ENCODE measurements at regions not wholly inside any gene's neighbourhood (a gene's known extent, or its start where the extent isn't known, plus 50 kb on each side); places are given as distances from the start of the nearest gene placed in this dataset.

DNA sequence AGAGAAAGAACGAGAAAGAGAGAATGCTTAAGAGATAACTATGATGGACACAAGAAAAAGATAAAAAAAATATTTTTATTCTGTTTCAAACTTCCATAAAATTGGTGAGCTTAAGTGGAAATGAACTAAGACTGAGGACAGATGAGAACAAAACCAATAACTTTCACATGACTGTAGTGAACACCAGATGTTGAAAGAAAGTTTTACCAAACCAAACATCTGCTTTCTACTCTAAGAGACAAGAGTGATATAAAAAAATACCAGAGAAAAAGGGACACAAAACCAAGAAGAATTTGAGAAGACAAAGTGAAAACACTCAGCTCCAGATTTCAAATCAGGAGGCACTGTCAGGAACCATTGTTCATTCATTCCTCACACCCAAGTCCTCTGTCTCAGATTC lies 147.9 kb downstream of the IMPG2 start:
- DNase-seq (ENCODE audit: low read depth): no peak

DNA sequence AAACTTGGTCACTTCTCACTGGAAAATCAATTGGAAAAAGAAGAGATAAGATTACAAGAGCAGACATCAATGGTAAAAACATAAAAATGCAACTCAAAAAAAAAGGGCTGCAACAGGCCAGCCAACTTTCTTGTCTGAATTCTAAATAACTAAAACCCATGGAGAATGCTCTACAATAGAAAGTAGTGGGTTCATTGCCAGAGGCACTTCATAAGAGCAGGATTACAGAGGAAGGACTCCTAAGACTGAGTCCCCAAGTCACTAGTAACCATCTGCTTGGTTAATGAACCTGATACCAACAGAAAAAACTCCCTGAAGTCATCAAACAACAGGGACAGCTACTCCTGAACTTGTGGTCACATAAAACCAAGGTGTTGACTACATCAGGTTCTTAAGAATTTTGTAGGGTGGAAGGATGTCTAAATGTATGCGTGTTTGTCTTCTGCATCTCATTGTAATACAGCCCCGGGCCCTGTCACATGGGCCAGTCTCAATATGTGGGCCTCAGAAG lies 148.6 kb downstream of the IMPG2 start:
- DNase-seq (ENCODE audit: low read depth): no peak

DNA sequence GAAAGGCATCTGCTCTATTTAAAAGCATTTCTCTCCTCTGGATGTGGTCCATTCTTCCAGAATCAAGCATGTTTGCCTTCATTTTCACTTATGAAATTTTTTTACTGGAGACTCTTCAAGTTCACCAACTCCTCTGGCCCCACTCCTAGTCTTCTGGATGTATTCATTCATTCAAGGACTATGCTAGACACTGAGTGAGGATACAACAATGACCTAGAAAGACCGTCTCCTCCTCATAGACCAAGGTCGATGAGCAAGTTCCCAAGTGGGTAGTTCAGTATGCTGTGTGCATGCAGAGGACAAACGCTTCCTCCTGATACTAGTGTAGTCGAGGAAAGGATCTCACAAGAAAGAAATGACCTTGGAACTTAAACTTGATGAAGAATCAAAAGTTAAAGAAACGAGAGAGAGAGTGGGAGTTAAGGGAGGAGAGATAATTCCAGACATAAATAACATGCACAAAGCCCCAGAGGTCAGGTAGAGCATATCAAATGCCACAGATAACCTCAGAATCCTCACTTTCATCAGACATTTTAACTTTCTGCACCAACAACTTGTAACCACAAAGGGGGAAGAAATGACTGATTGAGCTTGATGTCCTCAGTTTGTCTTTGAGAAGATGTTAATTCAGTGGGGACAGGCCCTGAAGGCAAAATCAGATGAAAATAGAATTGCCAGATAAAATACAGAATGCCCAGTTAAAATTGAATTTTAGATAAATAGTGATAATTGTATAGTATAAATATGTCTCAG lies 149.4 kb downstream of the IMPG2 start:
- DNase-seq (ENCODE audit: low read depth): no peak

DNA sequence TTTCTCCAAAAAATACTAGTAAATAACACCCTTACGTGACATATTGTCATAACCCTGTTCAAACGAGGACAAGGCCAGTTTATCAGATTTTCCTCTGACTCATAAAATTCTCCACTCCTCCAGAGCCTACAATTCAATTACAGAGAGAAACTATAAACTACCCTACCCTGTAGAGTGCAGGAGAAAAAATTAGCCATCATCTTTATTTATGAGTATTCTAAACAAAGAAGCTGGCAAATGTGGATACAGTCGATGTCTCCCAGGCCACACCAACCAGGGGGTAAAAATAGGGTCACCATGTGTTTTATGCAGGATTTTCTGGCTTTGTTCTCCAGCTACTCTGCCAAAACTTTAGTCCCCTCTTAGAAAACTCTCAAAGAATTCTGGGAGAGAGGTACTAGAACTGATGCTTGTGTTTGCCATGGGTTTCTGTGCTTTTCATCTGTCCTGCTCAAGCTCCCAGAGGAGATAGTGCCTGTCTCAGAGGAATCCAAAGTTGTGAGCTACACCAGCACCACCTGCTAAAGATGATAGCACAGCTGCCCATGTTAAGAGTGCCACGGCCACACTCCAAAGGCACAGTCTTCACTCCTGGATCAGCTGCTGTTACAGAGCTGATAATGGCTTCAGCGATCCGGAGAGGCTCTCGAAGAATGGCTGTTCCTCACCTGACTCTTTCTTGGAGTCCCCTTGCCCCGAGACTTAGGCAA lies 150.2 kb downstream of the IMPG2 start:
- no peak for DNase-seq (ENCODE audit: low read depth)

DNA sequence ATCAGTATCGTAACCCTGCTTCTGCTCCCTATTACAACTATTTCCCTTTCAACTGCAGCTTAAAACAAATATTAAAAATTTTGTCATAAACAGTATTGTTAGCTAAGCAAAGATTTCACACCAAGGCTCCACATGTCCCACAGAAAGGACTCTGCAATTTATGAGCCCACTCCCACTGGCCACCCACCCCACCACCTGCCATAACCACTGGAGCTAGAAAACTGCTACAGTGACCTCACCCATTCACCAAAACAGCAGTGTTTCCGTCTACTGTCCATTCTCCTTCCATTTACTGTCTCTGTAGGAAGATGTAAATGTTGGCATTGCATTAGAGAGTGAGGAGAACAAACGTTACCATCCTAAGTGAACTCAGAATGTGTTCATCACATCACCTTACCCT lies 150.9 kb downstream of the IMPG2 start:
- DNase-seq (ENCODE audit: low read depth): no peak

DNA sequence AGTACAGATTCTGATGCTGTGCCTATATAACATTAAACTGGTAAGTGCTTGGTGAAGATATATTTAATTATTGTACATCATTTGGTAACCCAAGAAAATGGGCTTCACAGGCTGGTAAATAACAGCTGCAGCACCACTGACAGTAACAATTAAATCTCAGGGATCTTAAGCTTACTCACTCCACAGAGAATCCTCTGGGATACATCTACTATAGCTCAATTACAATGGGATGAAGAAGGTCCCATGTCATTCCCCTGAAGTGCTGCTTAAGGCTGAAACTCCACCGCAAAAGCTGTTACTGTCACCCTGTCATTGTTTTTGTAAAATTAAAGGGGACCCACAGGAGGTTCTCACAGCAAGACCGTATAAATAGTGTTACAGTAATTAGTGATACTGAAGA lies 153.0 kb downstream of the IMPG2 start:
- DNase-seq (ENCODE audit: low read depth): no peak

DNA sequence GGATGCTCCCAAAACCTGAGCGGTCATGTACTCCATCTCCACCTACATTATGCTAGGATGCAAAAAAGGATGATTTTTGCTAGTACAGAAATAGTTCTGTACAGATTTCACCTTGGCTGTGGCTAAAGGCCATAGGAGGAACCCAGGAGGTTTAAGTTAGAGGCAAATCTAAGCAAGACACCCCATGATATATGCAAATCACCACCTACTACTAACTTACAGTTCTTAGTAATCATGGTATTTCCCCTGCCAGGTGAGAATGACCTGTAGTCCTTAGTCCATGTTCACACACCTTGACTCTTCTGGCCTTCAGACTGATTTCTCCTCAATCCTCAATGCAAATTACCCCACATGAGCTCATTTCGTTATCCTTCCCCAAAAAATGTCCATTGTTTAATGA lies 154.2 kb downstream of the IMPG2 start:
- no peak for DNase-seq (ENCODE audit: low read depth)

DNA sequence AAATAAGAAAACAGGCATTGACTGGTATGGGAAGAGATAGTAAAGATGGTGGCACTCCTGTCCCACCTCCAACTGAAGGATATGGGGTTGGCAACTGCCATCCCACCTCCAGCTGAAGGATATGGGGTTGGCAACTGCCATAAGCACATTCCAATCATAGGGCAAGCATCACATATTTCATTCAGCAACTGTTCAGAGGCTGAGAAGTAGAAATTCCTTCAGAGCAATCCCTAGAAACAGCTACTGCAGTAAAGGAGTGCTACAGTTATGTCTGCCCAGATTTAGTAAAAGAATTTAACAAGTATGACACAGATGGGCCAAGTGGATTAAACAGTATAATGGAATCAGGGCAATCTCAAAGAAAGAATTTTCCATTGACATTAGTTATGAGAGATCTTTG lies 156.8 kb downstream of the IMPG2 start:
- DNase-seq (ENCODE audit: low read depth): no peak

DNA sequence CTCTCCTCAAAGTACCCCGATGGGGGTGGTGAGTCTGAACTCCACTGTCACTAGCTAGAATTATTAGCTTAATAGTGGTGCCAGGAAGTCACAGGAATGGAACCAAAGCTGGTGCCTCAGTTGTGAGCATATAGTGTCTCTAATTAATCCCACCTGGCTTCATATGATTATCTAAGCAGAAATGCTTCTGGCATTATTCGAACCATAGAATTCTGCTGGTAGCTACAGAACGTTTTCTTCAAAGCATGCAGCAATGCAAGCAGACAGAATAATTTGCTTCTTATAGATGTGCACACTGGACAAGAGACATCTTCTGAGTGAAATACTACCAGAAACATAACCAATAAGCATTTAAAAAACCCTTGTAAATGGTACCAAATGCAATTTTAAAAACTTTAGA lies 160.9 kb downstream of the IMPG2 start:
- DNase-seq (ENCODE audit: low read depth): no peak

DNA sequence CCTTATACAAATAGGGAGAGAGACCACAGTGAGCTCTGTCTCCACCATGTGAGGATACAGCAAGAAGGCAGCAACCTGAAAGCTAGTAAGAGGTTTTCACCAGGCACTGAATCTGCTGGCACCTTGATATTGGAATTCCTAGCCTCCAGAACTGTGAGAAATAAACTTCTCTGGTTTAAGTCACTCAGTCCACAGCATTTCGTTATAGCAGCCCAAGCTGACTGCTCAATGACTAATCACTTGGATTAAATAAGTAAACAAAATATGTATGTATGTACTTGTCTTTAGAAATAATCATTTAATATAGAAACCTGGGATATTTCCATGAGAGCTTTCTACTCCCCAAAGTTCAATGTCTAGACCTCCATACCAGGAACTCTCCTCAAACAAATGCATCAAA lies 162.0 kb downstream of the IMPG2 start:
- DNase-seq (ENCODE audit: low read depth): no peak

DNA sequence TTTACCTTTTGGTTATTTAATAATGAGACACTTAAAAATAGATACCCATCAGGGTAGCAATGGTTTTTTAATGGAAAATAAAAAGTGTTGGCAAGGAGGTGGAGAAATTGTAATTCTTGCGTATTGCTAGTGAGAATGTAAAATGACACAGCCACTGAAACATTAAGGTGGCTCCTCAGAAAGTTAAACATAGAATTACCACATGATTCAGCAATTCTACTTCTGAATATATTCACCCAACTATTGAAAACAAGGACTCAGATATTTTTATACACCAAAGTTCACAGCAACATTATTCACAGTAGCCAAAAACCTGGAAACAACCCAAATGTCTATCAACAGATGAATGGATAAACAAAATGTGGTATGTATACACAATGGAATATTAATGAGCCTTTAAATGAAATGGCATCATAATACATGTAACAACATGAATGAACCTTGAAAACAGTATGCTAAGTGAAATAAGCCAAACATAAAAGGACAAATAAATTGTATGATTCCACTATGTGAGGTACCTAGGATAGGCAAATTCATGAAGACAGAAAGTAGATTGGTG lies 163.5 kb downstream of the IMPG2 start:
- peak; percentile 13 for DNase-seq (ENCODE audit: low read depth)

DNA sequence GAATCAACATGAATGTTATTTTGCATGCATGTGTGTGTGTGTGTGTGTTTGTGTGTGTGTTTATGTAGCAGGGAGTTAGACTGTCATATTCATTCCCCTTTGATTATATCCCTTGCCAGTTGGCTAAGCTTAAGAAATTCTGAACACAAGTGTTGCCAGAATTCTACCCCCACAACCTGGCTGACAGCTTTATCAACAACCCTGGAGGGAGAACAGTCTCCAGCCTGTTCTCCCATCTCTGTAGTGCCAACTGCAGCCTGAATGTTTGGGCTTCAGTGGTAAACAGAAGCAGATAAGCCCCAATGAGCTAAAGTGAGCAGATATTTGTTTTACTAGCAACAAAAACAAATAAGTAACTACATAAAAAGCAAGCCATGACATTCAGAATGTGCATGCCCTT lies 162.6 kb upstream of the ABI3BP start:
- DNase-seq (ENCODE audit: low read depth): peak; percentile 17

DNA sequence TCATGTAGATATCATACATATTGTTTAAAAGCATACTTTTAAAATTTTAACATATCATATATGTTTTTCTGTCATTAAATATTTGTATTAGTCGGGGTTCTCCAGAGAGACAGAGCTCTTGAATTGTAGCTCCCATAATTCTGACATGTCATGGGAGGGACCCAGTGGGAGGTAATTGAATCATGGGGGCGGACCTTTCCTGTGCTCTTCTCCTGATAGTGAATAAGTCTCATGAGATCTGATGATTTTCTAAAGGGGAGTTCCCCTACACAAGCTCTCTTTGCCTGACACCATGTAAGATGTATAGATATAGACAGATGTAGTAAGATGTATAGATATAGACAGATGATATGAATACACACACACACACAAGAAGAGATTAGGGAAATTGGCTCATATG lies 161.2 kb upstream of the ABI3BP start:
- DNase-seq (ENCODE audit: low read depth): no peak

DNA sequence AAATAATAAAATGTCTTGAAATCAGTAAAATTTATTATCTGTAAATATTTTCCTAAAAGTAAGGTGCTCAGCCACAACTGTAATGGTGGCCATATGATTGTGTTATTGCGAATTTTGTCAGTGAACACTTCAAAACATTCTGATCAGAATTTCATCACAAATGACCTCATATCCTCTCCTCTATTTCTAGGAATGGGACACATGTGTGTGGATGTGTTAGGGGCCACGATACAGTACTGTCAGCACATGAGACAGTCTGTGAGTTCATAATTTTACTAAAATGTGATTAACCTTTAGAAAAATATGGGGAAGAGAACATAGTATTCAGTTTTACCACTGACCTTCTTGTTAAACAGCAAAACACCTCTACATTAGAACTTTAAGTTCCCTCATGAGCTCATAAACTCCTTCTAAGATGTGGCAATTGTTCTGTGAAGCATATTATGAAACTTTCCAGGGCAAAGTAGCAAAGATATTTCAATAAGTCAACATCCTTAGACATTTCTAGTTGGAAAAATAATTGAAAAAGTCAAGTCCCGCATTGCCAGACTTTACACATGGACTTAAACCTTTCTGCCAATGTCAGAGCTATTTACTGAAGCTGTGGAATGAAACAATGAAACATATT lies 158.2 kb upstream of the ABI3BP start:
- DNase-seq (ENCODE audit: low read depth): peak; percentile 23

DNA sequence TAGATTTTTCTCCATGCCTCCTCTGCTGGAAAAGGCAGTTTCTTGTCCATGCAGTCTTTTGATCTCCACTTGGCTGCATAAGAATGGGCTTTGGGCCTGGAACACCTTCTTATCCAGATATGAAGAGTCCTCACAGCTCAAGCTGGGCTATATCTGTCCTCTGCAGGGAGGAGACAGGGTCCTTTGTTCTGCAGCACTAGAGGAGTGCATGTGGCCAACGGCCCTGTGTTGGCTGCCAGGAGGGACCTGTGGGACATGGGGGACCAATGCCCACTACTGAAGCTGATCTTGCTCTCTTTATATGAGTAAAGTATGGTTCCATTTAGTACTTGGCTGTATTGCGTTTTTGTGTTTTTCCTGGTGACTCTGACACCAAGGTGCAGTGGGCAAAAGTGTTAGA lies 157.3 kb upstream of the ABI3BP start:
- no peak for DNase-seq (ENCODE audit: low read depth)

DNA sequence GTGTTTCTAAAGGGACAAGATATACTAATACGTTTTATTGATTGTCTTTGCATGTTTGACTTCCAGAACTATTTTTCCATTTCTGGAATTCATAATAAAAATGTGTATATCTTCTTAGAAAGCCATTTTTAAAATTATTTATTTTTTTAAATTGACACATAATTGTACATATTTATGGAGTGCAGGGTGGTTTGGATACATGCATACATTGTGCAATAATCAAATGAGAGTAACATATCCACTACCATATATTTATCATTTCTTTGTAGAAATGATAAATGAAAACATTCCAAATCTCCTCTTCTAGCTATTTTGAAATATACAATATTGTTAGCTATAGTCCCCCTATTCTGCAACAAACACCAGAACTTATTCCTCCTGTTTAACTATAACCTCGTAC lies 156.5 kb upstream of the ABI3BP start:
- DNase-seq (ENCODE audit: low read depth): no peak

DNA sequence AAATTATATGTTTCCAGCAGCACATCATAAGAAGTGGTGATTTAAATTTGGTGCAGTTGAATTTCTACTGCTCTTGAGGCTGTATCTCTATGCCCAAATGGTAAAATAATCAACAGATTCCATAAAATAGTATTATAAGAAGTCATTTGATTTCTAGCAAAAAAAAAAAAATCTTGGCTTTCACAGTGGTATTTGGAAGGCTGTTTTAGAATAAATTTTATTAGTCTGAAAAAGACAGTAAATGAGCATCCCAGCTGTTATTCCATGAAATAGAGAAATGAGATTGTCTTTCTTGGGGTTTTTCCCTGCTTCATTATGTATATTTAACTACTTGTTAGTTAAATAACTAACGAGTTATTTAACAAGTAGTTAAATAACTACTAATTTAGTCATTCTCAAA lies 156.0 kb upstream of the ABI3BP start:
- DNase-seq (ENCODE audit: low read depth): no peak

DNA sequence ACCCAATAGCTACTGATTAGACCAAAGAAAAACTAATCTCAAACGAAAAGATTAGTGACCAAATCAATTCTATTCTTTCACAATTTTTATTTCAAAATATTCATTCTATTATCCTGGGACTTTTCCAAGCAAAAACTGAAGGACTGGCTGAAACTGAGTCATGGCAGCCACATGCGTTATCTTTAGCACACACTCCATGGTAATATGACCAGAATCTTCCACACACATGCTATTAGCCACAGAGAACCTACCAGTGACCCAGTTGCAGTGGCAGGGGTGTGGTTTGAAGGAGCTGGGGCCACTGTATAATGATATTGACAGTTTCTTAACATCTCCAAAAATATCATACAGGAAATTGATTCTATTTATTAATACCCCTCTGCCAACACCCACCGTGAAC lies 154.8 kb upstream of the ABI3BP start:
- DNase-seq (ENCODE audit: low read depth): no peak

DNA sequence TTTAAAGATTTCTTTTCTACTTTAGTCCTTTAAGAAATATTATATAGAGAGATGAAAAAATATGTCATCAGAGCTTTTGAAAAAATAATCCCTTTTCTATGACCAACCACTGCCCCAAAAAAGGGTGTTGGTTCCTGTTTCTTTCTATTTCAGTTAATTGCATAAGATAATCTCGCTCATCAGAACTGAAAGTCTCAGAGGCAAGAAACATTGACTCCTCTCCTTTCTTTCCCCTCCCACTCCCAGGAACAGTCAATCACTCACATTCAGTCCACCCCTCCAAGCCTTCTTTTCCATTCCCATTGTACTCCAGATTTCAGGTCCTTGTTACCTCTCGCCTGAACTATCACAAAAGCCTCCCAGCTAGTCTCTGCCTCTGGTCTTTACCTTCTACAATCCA lies 153.7 kb upstream of the ABI3BP start:
- DNase-seq (ENCODE audit: low read depth): no peak

DNA sequence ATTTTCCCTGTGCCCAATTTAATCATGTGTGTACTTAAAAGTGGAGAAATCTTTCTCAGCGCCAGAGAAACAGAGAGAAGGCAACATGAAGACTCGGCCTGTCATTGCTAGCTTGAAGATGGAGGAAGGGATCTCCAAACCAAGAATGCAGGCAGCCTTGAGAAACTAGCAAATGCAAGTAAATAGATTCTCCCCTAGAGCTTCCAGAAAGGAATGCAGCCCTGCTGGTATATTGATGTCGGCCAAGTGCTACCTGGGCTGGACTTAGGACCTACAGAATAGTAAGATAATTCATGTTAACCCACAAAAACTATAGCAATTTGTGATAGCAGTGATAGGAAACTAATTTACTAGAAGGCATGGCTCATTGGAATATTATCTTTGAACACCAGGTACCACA lies 150.9 kb upstream of the ABI3BP start:
- DNase-seq (ENCODE audit: low read depth): no peak

DNA sequence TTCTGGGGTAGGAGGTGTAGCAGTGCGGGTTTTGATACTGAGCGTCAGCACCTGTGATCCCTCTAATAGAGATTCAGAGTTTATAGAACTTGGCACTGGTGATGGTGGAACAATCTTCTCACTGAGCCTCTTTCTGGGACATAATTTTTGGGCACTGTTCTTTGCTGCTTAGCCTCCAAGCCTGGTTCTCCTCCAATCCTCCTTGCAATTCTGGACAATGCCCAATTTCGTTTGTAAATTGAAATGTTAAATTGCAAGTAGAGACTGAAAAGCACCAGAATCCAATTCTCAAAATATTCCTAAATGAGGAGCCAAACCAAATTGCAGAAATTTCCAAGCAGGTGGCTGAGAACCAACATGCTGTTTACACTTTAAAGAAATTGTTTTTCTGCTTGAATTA lies 149.8 kb upstream of the ABI3BP start:
- no peak for DNase-seq (ENCODE audit: low read depth)

DNA sequence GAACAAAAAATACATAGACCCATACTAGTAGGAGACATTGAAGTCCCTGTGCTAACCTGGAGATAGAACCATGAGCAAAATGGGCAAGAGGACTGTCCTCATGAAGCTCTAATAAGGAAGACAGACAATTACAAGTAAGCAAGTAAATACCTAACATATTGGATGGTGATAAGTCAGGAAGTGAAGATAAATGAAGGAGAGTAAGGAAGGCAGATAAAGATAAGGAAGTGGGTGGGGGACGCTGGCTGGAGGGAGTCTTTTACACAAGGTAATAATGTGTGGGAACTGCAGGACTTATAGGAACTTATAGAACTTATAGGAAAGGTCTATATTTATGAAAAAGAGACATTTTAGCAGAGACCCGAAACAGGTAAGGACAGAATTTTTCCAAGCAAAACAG lies 148.9 kb upstream of the ABI3BP start:
- DNase-seq (ENCODE audit: low read depth): no peak

DNA sequence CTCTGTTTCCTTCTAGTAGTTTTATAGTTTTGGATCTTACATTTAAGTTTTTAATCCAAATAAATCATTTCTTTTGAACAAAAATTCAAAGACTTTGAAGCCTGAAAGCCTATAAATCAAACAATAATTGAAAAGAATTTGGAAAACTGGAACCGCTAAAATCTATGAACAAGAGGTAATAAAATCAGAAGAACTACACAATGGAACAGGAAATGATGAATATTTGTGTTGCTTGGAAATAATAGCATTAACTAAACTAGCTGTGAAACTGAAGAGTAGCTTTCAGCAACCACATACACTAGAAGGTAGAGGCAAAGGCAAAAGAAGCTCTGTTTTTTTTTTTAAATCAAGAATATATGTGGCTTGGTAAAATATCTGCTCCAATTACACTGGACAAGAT lies 147.9 kb upstream of the ABI3BP start:
- no peak for DNase-seq (ENCODE audit: low read depth)

Data from renal cortical epithelial cell (primary cell).